A673 (cell line): ENCODE measurements at regions not wholly inside any gene's neighbourhood (a gene's known extent, or its start where the extent isn't known, plus 50 kb on each side); places are given as distances from the start of the nearest gene placed in this dataset.

Experiments
- BruUV-seq: library from RNA; stranded (reverse); fragments of 400-500 nt; replicated peaks from 2 replicates; lab custom pipeline; 2021; lab: Mats Ljungman, UMichigan
- CTCF ChIA-PET: fragments of 300-600 bp; sonication (Branson Sonifier 250); formaldehyde crosslinking; loops from one replicate; lab custom pipeline; 2022; ENCODE audit warnings: antibody characterized with exemption; lab: Charles Lee
- POLR2A ChIA-PET: fragments of 300-600 bp; sonication (Branson Sonifier 250); formaldehyde crosslinking; loops from one replicate; lab custom pipeline; 2022; ENCODE audit warnings: antibody characterized with exemption; ENCODE audit not compliant: low non-redundant PET; lab: Charles Lee
- DNase-seq: peaks from one replicate; pipeline ENCODE4 v3.0.0-alpha.2; 2015; ENCODE audit warnings: low spot score
- H3K27ac ChIP-seq: fragments of 200-600 bp; sonication (generic); 2 replicates; pipeline ENCODE4 v1.5.1; 2016; ENCODE audit warnings: mixed run types, low read depth, mild to moderate bottlenecking, mixed read lengths, antibody characterized with exemption, low read length; ENCODE audit not compliant: poor library complexity, severe bottlenecking
- H3K27me3 ChIP-seq: fragments of 200-600 bp; sonication (generic); replicated peaks from 2 replicates; pipeline ENCODE4 v1.6.1; 2017; ENCODE audit warnings: mixed run types, low read depth, mild to moderate bottlenecking, mixed read lengths, antibody characterized with exemption, low read length; ENCODE audit not compliant: insufficient read depth, poor library complexity
- H3K36me3 ChIP-seq: fragments of 200-600 bp; sonication (generic); 2 replicates; pipeline ENCODE4 v1.6.1; 2016; ENCODE audit warnings: mixed run types, mild to moderate bottlenecking, mixed read lengths, antibody characterized with exemption, low read length; ENCODE audit not compliant: insufficient read depth, poor library complexity, severe bottlenecking
- H3K4me1 ChIP-seq: fragments of 200-600 bp; sonication (generic); 2 replicates; pipeline ENCODE4 v1.6.1; 2017; ENCODE audit warnings: mixed run types, mild to moderate bottlenecking, mixed read lengths, antibody characterized with exemption, low read length; ENCODE audit not compliant: insufficient read depth, poor library complexity, severe bottlenecking
- H3K4me3 ChIP-seq: fragments of 200-600 bp; sonication (generic); 2 replicates; pipeline ENCODE4 v1.5.1; 2016; ENCODE audit warnings: low read depth, mixed run types, mild to moderate bottlenecking, mixed read lengths, low read length; ENCODE audit not compliant: poor library complexity, severe bottlenecking
- H3K9me3 ChIP-seq: fragments of 200-600 bp; sonication (generic); 2 replicates; pipeline ENCODE4 v1.6.1; 2016; ENCODE audit warnings: mixed run types, low read depth, mild to moderate bottlenecking, mixed read lengths, antibody characterized with exemption, low read length; ENCODE audit not compliant: poor library complexity, severe bottlenecking
- EZH2 ChIP-seq: fragments of 200-600 bp; sonication (generic); IDR thresholded peaks from 2 replicates; pipeline ENCODE4 v1.6.1; 2017; ENCODE audit warnings: borderline replicate concordance, low read depth, mild to moderate bottlenecking, mixed read lengths, antibody characterized with exemption, low read length; ENCODE audit not compliant: poor library complexity, severe bottlenecking
- intact Hi-C: fragments of 100-400 bp; cut with micrococcal nuclease; formaldehyde crosslinking; loops from one replicate; pipeline ENCODE4 v1.10.0; 2022; ENCODE audit not compliant: unreplicated experiment
- TF ChIP-seq, protein P1 (sequence below): fragments of 300-800, 200-600 bp; sonication (generic); conservative IDR thresholded peaks from 2 replicates; pipeline ENCODE4 v1.5.1; 2017; ENCODE audit warnings: low read depth, mild to moderate bottlenecking, antibody characterized with exemption, low read length, moderate library complexity, mixed read lengths

DNA sequence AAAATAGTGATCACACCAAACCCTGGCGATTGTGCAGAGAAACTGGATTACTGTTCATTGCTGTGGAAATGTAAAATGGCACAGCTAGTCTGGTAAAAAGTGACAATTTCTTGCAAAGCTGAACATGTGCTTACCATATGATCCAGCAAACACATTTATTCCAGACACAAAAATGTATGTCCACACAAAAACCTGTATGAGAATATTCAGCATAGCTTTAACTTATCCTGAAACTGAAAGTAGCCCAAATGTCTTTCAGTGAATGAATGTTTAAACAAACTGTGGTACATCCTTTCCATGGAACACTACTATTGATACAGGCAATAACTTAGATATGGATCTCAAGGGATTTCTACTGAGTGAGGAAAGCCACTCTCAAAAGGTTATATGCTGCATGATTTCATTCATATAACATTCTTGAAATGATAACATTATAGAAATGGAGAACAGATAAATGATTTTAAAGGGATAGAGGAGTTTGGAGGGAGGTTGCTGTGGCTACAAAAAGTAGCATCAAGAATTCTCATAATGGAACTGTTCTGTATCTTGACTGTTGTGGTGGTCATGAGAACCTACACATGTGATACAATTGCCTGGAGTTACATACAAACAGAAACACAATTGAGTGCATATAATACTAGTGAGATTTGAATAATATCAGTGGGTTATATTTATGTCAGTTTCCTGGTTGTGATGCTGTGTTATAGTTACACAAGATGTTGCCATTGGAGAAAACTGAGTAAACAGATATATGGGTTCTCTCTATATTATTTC lies 70.7 kb upstream of the DPH6 start:
- TF ChIP-seq, protein P1, sequence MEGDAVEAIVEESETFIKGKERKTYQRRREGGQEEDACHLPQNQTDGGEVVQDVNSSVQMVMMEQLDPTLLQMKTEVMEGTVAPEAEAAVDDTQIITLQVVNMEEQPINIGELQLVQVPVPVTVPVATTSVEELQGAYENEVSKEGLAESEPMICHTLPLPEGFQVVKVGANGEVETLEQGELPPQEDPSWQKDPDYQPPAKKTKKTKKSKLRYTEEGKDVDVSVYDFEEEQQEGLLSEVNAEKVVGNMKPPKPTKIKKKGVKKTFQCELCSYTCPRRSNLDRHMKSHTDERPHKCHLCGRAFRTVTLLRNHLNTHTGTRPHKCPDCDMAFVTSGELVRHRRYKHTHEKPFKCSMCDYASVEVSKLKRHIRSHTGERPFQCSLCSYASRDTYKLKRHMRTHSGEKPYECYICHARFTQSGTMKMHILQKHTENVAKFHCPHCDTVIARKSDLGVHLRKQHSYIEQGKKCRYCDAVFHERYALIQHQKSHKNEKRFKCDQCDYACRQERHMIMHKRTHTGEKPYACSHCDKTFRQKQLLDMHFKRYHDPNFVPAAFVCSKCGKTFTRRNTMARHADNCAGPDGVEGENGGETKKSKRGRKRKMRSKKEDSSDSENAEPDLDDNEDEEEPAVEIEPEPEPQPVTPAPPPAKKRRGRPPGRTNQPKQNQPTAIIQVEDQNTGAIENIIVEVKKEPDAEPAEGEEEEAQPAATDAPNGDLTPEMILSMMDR: no peak
- TF ChIP-seq EZH2: no peak
- H3K27me3 ChIP-seq: no peaks in the 10 kb centered on the region
- H3K4me3 ChIP-seq: no peak overlapping the region
- no peak overlapping the region for H3K27ac ChIP-seq
- CTCF ChIA-PET: no interaction called here
- POLR2A ChIA-PET: no interaction called here
- H3K4me1 ChIP-seq: no peaks in the 10 kb centered on the region
- H3K9me3 ChIP-seq: no peaks in the 10 kb centered on the region
- no TSS peak for BruUV-seq
- H3K36me3 ChIP-seq: no peaks in the 10 kb centered on the region
- DNase-seq: no peak
- intact Hi-C loops: no loop called here

DNA sequence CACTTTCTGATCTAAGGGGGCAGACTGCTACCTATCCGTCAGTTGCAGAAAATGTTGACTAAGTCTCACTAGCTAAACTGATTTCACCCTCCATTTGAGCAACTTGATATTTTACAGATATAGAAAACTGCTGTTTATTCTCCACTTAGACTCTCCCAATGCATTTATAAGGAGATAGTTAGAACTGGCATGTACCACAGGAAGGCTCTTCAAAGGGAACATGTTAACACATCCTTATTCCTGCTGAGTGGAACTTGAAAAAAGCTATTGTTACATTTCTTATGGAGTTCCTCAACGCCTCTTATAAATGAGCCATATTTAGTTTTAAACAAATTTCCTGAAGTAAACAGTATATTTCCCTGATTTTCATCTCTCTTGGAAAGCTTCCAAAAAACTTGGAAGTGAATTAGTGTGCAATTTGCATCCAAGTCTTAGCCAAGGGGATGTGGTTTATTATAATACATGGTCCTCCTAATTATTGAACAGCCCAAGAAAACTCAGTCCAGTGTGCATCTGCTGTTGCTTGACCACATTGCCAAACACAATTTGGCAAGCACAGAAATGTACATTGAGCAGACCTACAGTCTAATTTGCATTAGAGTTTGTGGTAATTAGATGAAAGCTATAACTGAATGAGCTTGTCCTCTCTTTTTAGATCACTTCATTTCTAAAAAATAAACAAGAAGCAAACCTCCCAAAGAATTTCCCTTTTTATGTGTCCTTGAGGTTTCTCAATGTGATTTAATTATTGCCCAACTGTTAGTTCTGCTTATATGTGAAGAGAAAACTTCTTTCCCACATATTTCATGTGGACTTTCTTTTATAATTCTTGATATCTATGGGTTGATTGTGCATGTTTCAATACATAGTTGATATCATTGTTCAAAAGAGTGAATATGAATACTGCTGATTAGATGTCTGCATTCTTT lies 72.6 kb upstream of the DPH6 start:
- Histone ChIP-seq H3K4me3 (no peak overlapping the region), H3K27ac (no peak overlapping the region), H3K27me3 (no peaks in the 10 kb centered on the region), H3K36me3 (no peaks in the 10 kb centered on the region), H3K4me1 (no peaks in the 10 kb centered on the region), H3K9me3 (no peaks in the 10 kb centered on the region)
- BruUV-seq: no TSS peak
- CTCF ChIA-PET: no interaction called here
- DNase-seq: peak; percentile 23
- TF ChIP-seq, protein P1: no peak
- TF ChIP-seq EZH2: no peak
- POLR2A ChIA-PET: no interaction called here
- intact Hi-C loops: no loop called here

DNA sequence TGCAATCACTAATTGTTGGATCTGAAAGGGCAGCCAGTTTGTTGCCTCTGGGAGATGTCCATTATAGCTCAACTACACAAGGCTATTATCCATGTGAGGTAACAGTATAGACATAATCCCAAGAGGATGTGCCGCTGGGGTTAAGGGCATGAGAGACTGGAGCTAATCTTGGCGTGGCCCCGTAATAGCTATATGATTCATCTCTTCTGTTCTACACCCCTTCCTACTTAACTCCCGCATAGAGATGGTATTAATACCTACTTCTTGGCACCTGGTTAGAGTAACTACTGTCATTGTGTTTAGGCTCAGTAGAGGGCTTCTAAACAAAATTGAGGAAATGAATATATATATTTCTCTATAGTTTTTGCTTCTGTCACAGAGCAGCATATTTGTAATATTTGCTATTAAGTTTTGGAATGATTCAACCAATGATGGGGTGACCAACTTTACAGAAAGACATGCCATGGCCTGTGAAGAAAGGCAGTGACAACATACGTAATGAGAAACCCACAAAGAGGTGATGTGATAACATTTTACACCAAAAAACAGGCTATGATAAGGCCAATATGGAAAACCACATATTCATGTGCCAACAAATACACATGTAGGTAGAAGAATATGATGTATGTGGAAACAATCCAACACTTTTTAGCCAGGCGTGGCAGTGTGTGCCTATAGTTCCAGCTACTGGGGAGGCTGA lies 76.8 kb upstream of the DPH6 start:
- ChIA-PET POLR2A (interaction anchor here (0.5 kb wide), 1 partner anchor 19 kb away, joined by 3 read pairs; no protein-coding TSS in a partner anchor), CTCF (no interaction called here)
- no peak overlapping the region for H3K27ac ChIP-seq
- H3K9me3 ChIP-seq: no peaks in the 10 kb centered on the region
- no peaks in the 10 kb centered on the region for H3K27me3 ChIP-seq
- H3K4me3 ChIP-seq: no peak overlapping the region
- intact Hi-C loops: no loop called here
- DNase-seq: no peak
- no TSS peak for BruUV-seq
- TF ChIP-seq, protein P1: no peak
- no peak for TF ChIP-seq EZH2
- H3K4me1 ChIP-seq: no peaks in the 10 kb centered on the region
- no peaks in the 10 kb centered on the region for H3K36me3 ChIP-seq
